Stomach (tissue), 8 donors: ENCODE measurements at regions not wholly inside any gene's neighbourhood (a gene's known extent, or its start where the extent isn't known, plus 50 kb on each side); places are given as distances from the start of the nearest gene placed in this dataset.

Experiments used
- DNase-seq, 2 donors: peaks; one replicate each; pipeline versions ENCODE4 v3.0.0 to v3.0.0-alpha.2; 2013 to 2019
- H3K27ac ChIP-seq, 5 donors: fragments of 200-600 bp in 4 of 5; sonication (generic) in 4 of 5; one replicate each; pipeline ENCODE4 v1.5.1; 2013 to 2019; ENCODE audit warnings: mild to moderate bottlenecking in 1 of 5, moderate library complexity in 1 of 5
- H3K27me3 ChIP-seq, 3 donors: fragments of 200-600 bp; sonication (generic); one replicate each; pipeline ENCODE4 v1.5.1; 2017 to 2019; ENCODE audit warnings: mixed run types in 1 of 3
- H3K36me3 ChIP-seq, 4 donors: fragments of 200-600 bp; sonication (generic); 1 replicate in 3 of 4; 2 replicates in 1 of 4; pipeline ENCODE4 v1.5.1; 2016 to 2019
- H3K4me1 ChIP-seq, 4 donors: fragments of 200-600 bp; sonication (generic); one replicate each; pipeline ENCODE4 v1.5.1; 2016 to 2019
- H3K4me3 ChIP-seq, 4 donors: fragments of 200-600 bp; sonication (generic) in 3 of 4; one replicate each; pipeline ENCODE4 v1.5.1; 2016 to 2019; ENCODE audit warnings: mild to moderate bottlenecking in 1 of 4
- H3K9me3 ChIP-seq, 4 donors: fragments of 200-600 bp; sonication (generic); one replicate each; pipeline ENCODE4 v1.5.1; 2016 to 2019
- CTCF ChIP-seq, 7 experiments: fragments of 450-650 bp in 4 of 7; fragments of 200-600 bp in 3 of 7; sonication (generic) in 3 of 7; IDR thresholded peaks; one replicate each; pipeline ENCODE4 v1.5.1; 2016 to 2019; ENCODE audit warnings: antibody characterized with exemption in 7 of 7, control low read depth in 2 of 7, mild to moderate bottlenecking in 1 of 7
- EP300 ChIP-seq: sonication (generic); formaldehyde crosslinking; IDR thresholded peaks from one replicate; pipeline ENCODE4 v1.6.1; 2017; ENCODE audit warnings: antibody characterized with exemption
- POLR2A ChIP-seq, 4 donors: fragments of 450-650 bp; IDR thresholded peaks; one replicate each; pipeline ENCODE4 v1.6.1; 2016; ENCODE audit warnings: antibody characterized with exemption in 4 of 4, control low read depth in 2 of 4, mild to moderate bottlenecking in 1 of 4, moderate library complexity in 1 of 4
- POLR2AphosphoS5 ChIP-seq, 3 donors: sonication (generic); formaldehyde crosslinking; IDR thresholded peaks; one replicate each; pipeline ENCODE4 v1.6.1; 2016; ENCODE audit warnings: antibody characterized with exemption in 3 of 3
- WGBS, 5 donors: extraction: QIAGEN DNeasy Blood & Tissue Kit in 3 of 5; methylation state at CpG; one replicate each; pipeline versions ENCODE4 v1.1.5 to v1.1.7; 2013 to 2018; 5-methylcytosine and 5-hydroxymethylcytosine counted together
- intact Hi-C: fragments of 100-400 bp; cut with DNase I; formaldehyde crosslinking; loops from one replicate; pipeline ENCODE4 v1.15.1; 2023; ENCODE audit warnings: low total_unique reads
- donor health status: healthy with polysubstance abuse.
- donor health status: Bipolar disorder and iron deficiency.
- donor health status: healthy.

GRCh38 chr12:91912178-91912577 is 233.5 kb downstream of the BTG1 start:
- no peaks in the 10 kb centered on the region for H3K36me3 ChIP-seq
- no peak overlapping the region for H3K27ac ChIP-seq
- H3K4me1 ChIP-seq, result no peaks in the 10 kb centered on the region
- TF ChIP-seq CTCF (IDR thresholded peaks at IDR 0.05), result no peak
- no peak for TF ChIP-seq POLR2A (IDR thresholded peaks at IDR 0.05)
- no peak for TF ChIP-seq POLR2AphosphoS5 (IDR thresholded peaks at IDR 0.05)
- TF ChIP-seq EP300, result no peak
- intact Hi-C loops, result no loop called here
- 44 to 87% (median 63%) methylated on average over 1 of the region's 1 CpG for WGBS, 5 donors
- no peak for DNase-seq
- H3K9me3 ChIP-seq, result no peaks in the 10 kb centered on the region
- H3K27me3 ChIP-seq, result no peaks in the 10 kb centered on the region
- no peak overlapping the region for H3K4me3 ChIP-seq

GRCh38 chr12:91910871-91911388 is 234.7 kb downstream of the BTG1 start:
- intact Hi-C loops, result no loop called here
- Histone ChIP-seq H3K9me3 (no peaks in the 10 kb centered on the region), H3K27me3 (no peaks in the 10 kb centered on the region), H3K4me3 (no peak overlapping the region), H3K36me3 (no peaks in the 10 kb centered on the region), H3K4me1 (no peaks in the 10 kb centered on the region), H3K27ac (no peak overlapping the region)
- WGBS, 5 donors, result 52 to 69% (median 62%) methylated on average over 1 of the region's 1 CpG
- no peak for DNase-seq
- TF ChIP-seq CTCF (IDR thresholded peaks at IDR 0.05) (no peak), POLR2AphosphoS5 (IDR thresholded peaks at IDR 0.05) (no peak), EP300 (no peak), POLR2A (IDR thresholded peaks at IDR 0.05) (no peak)

- H3K4me3 ChIP-seq, result no peak overlapping the region
- no peak overlapping the region for H3K27ac ChIP-seq
- no peaks in the 10 kb centered on the region for H3K27me3 ChIP-seq
- H3K4me1 ChIP-seq, result no peaks in the 10 kb centered on the region
- no peak for DNase-seq
- intact Hi-C loops, result no loop called here
- H3K36me3 ChIP-seq, result no peaks in the 10 kb centered on the region
- TF ChIP-seq CTCF (IDR thresholded peaks at IDR 0.05) (no peak), EP300 (no peak), POLR2A (IDR thresholded peaks at IDR 0.05) (no peak), POLR2AphosphoS5 (IDR thresholded peaks at IDR 0.05) (no peak)
- no peaks in the 10 kb centered on the region for H3K9me3 ChIP-seq
Measured at GRCh38 chr12:91902860-91903683, 242.6 kb downstream of the BTG1 start.

- no peak for DNase-seq
- no peaks in the 10 kb centered on the region for H3K27me3 ChIP-seq
- no peaks in the 10 kb centered on the region for H3K36me3 ChIP-seq
- peaks cover 0 to 6% (median 0%) of the 10 kb centered on the region in 4 donors for H3K4me1 ChIP-seq
- intact Hi-C loops, result no loop called here
- 91 to 98% (median 95%) methylated on average over 3 of the region's 3 CpGs for WGBS, 5 donors
- no peaks in the 10 kb centered on the region for H3K9me3 ChIP-seq
- no peak overlapping the region for H3K4me3 ChIP-seq
- TF ChIP-seq CTCF (IDR thresholded peaks at IDR 0.05) (no peak), EP300 (no peak), POLR2A (IDR thresholded peaks at IDR 0.05) (no peak), POLR2AphosphoS5 (IDR thresholded peaks at IDR 0.05) (no peak)
- no peak overlapping the region for H3K27ac ChIP-seq
Measured at GRCh38 chr12:91901381-91902074, 244.1 kb downstream of the BTG1 start.
